NB4 (cell line): ENCODE measurements at regions not wholly inside any gene's neighbourhood (a gene's known extent, or its start where the extent isn't known, plus 50 kb on each side); places are given as distances from the start of the nearest gene placed in this dataset.
A peak's percentile ranks its signal among the peaks of the same experiment; 100 is the strongest.

Experiments
- DNase-seq: peaks from one replicate; pipeline ENCODE4 v3.0.0; 2010; ENCODE audit warnings: low read depth
- H3K4me3 ChIP-seq: one replicate; pipeline ENCODE4 v1.5.1; 2011; ENCODE audit warnings: mild to moderate bottlenecking, low read depth, low read length, moderate library complexity
- MYC ChIP-seq: IDR thresholded peaks from 2 replicates; pipeline ENCODE4 v1.6.1; 2011; ENCODE audit warnings: low read depth, low read length
- POLR2A ChIP-seq: IDR thresholded peaks from 2 replicates; pipeline ENCODE4 v1.6.1; 2011; ENCODE audit warnings: mild to moderate bottlenecking; ENCODE audit not compliant: insufficient read length; ENCODE audit errors: extremely low read depth
- TF ChIP-seq, protein P1 (sequence below): IDR thresholded peaks from one replicate; pipeline ENCODE4 v1.5.1; 2012; ENCODE audit warnings: low read depth, low read length
- TF ChIP-seq, protein P2 (sequence below): IDR thresholded peaks from 2 replicates; pipeline ENCODE4 v1.6.1; 2011; ENCODE audit warnings: low read depth, low read length

DNA sequence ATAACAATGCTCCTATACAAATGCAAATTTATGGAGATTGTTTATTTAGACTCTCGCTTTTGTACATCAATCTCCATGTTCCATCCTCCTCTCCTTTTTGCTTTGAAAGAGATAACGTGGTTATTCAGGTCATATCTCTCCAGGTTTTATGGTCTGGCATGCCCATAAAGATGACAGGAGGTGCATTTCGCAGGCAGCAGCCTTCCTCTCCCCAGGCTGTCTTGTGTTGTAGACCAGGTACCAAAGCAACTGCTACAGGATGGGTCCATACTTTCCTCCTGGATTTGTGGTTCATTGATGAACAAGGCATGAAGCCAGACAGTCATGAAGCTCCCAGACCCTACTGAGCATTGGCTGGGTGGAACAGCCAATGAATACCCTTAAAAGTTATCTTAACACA is 400.2 kb upstream of the NPVF start:
- H3K4me3 ChIP-seq: no peak overlapping the region
- no peak for DNase-seq
- no peak for TF ChIP-seq POLR2A

DNA sequence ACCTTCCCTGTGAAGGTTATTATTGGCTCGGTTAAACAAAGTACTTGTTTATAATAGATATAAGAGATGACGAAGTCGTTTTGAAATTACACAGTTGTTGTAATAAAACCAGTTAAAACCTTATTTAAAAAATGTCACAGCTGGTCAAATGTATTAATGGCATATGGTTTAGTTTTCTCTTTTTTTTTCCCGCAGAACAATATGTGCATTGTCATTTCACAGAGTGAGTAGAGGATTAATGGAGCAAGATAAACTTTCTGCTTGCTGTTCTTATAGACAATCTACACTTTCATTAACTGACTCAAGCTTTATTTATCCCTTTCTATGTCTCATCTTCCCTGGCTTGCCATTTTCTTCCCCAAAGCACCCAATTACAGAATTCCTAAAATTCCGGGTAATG is 404.3 kb upstream of the NPVF start:
- TF ChIP-seq, protein P1, sequence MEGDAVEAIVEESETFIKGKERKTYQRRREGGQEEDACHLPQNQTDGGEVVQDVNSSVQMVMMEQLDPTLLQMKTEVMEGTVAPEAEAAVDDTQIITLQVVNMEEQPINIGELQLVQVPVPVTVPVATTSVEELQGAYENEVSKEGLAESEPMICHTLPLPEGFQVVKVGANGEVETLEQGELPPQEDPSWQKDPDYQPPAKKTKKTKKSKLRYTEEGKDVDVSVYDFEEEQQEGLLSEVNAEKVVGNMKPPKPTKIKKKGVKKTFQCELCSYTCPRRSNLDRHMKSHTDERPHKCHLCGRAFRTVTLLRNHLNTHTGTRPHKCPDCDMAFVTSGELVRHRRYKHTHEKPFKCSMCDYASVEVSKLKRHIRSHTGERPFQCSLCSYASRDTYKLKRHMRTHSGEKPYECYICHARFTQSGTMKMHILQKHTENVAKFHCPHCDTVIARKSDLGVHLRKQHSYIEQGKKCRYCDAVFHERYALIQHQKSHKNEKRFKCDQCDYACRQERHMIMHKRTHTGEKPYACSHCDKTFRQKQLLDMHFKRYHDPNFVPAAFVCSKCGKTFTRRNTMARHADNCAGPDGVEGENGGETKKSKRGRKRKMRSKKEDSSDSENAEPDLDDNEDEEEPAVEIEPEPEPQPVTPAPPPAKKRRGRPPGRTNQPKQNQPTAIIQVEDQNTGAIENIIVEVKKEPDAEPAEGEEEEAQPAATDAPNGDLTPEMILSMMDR: no peak
- TF ChIP-seq POLR2A (no peak), MYC (no peak)
- TF ChIP-seq, protein P2, sequence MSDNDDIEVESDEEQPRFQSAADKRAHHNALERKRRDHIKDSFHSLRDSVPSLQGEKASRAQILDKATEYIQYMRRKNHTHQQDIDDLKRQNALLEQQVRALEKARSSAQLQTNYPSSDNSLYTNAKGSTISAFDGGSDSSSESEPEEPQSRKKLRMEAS: no peak
- H3K4me3 ChIP-seq: no peak overlapping the region
- DNase-seq: no peak

DNA sequence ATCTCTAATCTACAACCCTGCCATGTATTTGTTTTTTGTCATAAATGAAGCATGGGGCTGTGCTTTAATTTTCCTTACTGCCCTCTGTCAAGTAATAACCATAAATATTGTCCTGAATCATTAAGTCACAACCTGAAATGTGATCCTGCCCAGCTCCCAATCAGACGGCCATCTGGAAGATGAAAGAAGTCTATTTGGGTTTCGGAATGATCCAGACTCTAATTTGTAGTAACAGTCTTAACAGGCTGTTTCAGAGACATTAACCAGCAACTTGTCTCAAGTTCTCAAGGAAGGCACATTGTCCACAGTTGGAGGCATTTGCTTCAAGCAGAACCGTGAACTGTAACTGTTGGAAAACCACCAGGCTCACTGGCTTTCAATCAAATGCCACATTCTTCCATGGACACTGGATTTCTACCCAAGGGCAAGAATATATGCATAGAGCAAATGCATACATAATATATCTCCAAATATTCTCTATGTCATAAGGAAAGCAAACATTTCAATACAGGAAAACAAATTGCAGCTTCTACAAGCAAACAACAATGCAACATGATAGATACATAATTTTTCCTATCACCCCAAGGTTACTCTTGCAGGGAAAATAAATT is 405.2 kb upstream of the NPVF start:
- H3K4me3 ChIP-seq: no peak overlapping the region
- no peak for DNase-seq

DNA sequence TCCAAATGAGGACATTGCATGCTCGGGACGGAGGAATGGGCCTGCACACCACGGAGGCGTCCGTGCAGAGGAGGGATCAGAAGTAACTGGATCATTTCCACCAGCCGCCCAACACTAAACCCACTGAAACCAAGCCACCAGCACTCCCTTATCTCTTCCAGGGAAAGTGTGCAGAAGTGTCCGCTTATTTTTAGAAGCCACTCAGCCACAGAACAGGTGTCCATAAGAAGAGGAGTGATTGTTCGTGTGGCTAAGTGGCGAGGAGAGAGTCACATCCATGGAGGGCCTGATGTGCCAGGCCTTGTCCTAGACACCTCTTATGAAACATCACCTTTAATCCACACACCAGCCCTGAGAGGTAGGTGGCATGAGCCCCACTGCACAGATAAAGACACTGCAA is 407.9 kb upstream of the NPVF start:
- H3K4me3 ChIP-seq: no peak overlapping the region
- DNase-seq: no peak
- TF ChIP-seq, protein P1: no peak
- TF ChIP-seq MYC (no peak), POLR2A (no peak)
- TF ChIP-seq, protein P2: no peak

More for the DNA sequence above, 405.2 kb upstream of the NPVF start:
- no peak for TF ChIP-seq MYC
- TF ChIP-seq, protein P2: no peak
- TF ChIP-seq, protein P1: no peak
- TF ChIP-seq POLR2A: no peak

DNA sequence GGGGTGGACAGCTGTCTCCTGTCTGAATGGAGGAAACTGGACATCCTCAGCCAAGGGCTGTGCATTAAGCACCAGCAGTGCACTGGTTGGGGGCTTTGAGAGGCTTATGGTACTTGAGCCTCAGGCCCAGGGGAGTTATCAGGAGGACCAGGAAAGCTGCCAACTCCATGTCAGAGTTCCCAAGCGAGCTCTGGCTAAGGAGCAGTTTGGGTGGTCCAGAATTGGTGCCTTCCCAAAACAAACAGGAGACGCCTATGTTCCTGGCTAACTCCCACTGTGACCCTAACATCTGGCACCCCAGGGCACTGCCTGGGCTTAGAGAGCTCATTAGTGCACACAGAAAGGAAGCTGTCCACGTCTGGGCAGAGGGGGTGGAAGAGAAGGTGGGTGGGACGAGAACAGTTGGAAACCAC is 408.6 kb upstream of the NPVF start:
- H3K4me3 ChIP-seq: no peak overlapping the region
- DNase-seq: no peak
- TF ChIP-seq MYC (no peak), POLR2A (no peak)
- TF ChIP-seq, protein P2: no peak
- TF ChIP-seq, protein P1: no peak

DNA sequence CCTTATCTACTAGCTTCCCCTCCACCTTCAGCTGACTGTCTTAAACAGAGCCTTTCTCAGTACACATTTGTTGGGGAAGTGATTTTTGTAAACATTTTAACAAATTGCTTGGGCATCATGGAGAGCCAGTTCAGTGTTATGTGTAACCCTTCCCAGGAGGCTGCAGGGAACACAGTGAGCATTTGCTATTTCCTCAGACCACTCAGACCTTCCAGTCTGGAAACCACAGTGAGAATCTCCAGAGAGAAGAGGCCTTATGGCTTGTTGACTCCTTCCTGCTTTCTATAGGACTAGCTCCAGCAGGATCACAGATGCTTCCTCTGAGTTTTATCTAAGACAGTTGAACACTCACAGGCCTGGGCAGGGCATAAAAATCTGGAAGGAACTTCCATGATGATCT is 409.8 kb upstream of the NPVF start:
- DNase-seq: peak; percentile 61
- H3K4me3 ChIP-seq: no peak overlapping the region
- TF ChIP-seq, protein P2: no peak
- TF ChIP-seq, protein P1: no peak
- no peak for TF ChIP-seq MYC
- no peak for TF ChIP-seq POLR2A
